Brain microvascular endothelial cell (primary cell): ENCODE measurements at regions not wholly inside any gene's neighbourhood (a gene's known extent, or its start where the extent isn't known, plus 50 kb on each side); places are given as distances from the start of the nearest gene placed in this dataset.

Experiments
- DNase-seq: peaks from one replicate; pipeline ENCODE4 v3.0.0-alpha.2; 2020
- H3K27ac ChIP-seq: fragments of 250-450 bp; sonication (Bioruptor Pico); 2 replicates; pipeline ENCODE4 v1.5.1; 2020; ENCODE audit warnings: mild to moderate bottlenecking, moderate library complexity
- H3K27me3 ChIP-seq: fragments of 250-450 bp; sonication (Bioruptor Pico); replicated peaks from 2 replicates; pipeline ENCODE4 v1.5.1; 2020; ENCODE audit warnings: mild to moderate bottlenecking
- H3K36me3 ChIP-seq: fragments of 250-450 bp; sonication (Bioruptor Pico); replicated peaks from 2 replicates; pipeline ENCODE4 v1.5.1; 2020; ENCODE audit warnings: mild to moderate bottlenecking
- H3K4me3 ChIP-seq: 2 replicates; pipeline ENCODE4 v1.5.1; 2011; ENCODE audit warnings: low read depth, mild to moderate bottlenecking, control low read depth, low read length, moderate library complexity
- in situ Hi-C: cut with HindIII; loops from 2 replicates; pipeline ENCODE4 v1.10.0; 2017; ENCODE audit warnings: low sequenced_read_pairs, low pct_ligation_motif_present
- TF ChIP-seq, protein P1 (sequence below): IDR thresholded peaks from 2 replicates; pipeline ENCODE4 v1.5.1; 2011; ENCODE audit warnings: low read depth, mild to moderate bottlenecking, moderate library complexity, low read length, control low read depth, inconsistent platforms; ENCODE audit errors: missing control alignments

GRCh38 chr9:32255026-32255425 lies 129.4 kb upstream of the ACO1 start:
- in situ Hi-C loops, result no loop called here
- Histone ChIP-seq H3K27ac (no peak overlapping the region), H3K36me3 (no peaks in the 10 kb centered on the region), H3K4me3 (no peak overlapping the region), H3K27me3 (no peaks in the 10 kb centered on the region)
- no peak for DNase-seq
- TF ChIP-seq, protein P1, sequence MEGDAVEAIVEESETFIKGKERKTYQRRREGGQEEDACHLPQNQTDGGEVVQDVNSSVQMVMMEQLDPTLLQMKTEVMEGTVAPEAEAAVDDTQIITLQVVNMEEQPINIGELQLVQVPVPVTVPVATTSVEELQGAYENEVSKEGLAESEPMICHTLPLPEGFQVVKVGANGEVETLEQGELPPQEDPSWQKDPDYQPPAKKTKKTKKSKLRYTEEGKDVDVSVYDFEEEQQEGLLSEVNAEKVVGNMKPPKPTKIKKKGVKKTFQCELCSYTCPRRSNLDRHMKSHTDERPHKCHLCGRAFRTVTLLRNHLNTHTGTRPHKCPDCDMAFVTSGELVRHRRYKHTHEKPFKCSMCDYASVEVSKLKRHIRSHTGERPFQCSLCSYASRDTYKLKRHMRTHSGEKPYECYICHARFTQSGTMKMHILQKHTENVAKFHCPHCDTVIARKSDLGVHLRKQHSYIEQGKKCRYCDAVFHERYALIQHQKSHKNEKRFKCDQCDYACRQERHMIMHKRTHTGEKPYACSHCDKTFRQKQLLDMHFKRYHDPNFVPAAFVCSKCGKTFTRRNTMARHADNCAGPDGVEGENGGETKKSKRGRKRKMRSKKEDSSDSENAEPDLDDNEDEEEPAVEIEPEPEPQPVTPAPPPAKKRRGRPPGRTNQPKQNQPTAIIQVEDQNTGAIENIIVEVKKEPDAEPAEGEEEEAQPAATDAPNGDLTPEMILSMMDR, result no peak

GRCh38 chr9:32258482-32258881 lies 126.0 kb upstream of the ACO1 start:
- H3K27me3 ChIP-seq, result no peaks in the 10 kb centered on the region
- DNase-seq, result no peak
- H3K36me3 ChIP-seq, result no peaks in the 10 kb centered on the region
- no peak overlapping the region for H3K27ac ChIP-seq
- TF ChIP-seq, protein P1, result no peak
- H3K4me3 ChIP-seq, result no peak overlapping the region
- in situ Hi-C loops, result no loop called here

- TF ChIP-seq, protein P1, result no peak
- H3K27ac ChIP-seq, result no peak overlapping the region
- H3K36me3 ChIP-seq, result no peaks in the 10 kb centered on the region
- in situ Hi-C loops, result no loop called here
- no peaks in the 10 kb centered on the region for H3K27me3 ChIP-seq
- no peak for DNase-seq
- no peak overlapping the region for H3K4me3 ChIP-seq
Measured at GRCh38 chr9:32260151-32260862, 124.1 kb upstream of the ACO1 start.

GRCh38 chr9:32264170-32264864 lies 120.1 kb upstream of the ACO1 start:
- Histone ChIP-seq H3K4me3 (no peak overlapping the region), H3K27ac (no peak overlapping the region), H3K36me3 (no peaks in the 10 kb centered on the region), H3K27me3 (no peaks in the 10 kb centered on the region)
- TF ChIP-seq, protein P1, result no peak
- in situ Hi-C loops, result no loop called here
- no peak for DNase-seq

DNA sequence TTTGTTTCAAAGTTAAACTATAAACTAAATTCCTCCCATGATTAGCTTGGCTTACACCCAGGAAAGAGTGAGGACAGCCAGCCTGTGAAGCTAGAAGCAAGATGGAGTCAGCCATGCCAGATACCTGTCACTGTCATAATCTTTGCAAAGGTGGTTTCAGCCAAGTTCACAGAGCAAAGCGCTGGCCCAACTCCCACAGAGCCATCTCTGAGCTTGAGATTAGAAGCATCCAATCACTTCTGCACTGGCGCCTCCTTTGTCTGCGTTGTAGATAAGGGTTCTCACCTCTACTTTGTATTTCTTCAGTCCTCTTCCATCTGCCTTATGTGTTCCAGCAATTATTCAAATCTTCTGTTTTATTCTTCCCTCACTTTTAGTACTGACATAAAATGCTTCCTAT lies 119.4 kb upstream of the ACO1 start:
- in situ Hi-C loops, result no loop called here

More for the DNA sequence above, 119.4 kb upstream of the ACO1 start:
- TF ChIP-seq, protein P1, result no peak
- Histone ChIP-seq H3K36me3 (no peaks in the 10 kb centered on the region), H3K27ac (no peak overlapping the region), H3K4me3 (no peak overlapping the region), H3K27me3 (no peaks in the 10 kb centered on the region)
- no peak for DNase-seq
